IPS-NIHi7 (cell line): ENCODE measurements at regions not wholly inside any gene's neighbourhood (a gene's known extent, or its start where the extent isn't known, plus 50 kb on each side); places are given as distances from the start of the nearest gene placed in this dataset.

Source experiments
- DNase-seq: peaks from one replicate; pipeline ENCODE4 v3.0.0; 2012; ENCODE audit warnings: mixed read lengths; ENCODE audit errors: extremely low spot score

- DNase-seq: no peak
Measured at GRCh38 chr20:50343125-50343489, 152.5 kb downstream of the CEBPB start.

DNA sequence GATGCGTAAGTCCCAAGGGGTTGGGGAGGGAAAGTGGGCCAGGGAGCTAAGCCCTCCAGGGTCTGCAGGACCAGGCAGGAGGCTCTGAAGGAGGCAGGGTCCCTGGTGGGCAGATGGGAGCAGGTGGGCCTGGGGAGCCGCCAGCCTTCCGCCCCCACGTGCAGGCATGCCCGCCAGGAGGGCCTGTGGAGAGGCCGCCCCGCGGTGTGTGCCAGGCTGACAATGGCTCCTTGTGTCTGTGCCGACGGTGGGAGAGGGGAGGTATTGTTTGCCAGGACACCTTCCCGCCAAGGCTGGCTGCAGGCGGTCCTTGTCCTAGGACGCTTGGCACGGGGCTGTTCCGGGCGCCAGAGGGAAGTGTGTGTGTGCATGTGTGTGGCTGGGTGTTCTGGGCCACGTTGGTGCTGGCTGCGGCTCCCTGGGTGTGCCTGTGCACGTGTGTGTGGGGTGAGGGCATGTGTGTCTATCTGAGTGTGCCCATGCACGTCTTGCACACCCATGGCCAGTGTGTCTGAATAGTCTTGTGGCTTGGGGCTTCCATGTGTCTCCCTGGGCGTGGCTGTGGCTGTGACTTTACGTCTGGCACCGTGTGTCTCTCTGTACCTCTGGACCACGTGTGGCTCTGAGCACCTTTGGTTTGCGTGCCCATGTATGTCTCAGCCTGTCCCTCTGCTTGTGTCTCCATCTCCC is 153.0 kb downstream of the CEBPB start:
- DNase-seq: no peak

DNA sequence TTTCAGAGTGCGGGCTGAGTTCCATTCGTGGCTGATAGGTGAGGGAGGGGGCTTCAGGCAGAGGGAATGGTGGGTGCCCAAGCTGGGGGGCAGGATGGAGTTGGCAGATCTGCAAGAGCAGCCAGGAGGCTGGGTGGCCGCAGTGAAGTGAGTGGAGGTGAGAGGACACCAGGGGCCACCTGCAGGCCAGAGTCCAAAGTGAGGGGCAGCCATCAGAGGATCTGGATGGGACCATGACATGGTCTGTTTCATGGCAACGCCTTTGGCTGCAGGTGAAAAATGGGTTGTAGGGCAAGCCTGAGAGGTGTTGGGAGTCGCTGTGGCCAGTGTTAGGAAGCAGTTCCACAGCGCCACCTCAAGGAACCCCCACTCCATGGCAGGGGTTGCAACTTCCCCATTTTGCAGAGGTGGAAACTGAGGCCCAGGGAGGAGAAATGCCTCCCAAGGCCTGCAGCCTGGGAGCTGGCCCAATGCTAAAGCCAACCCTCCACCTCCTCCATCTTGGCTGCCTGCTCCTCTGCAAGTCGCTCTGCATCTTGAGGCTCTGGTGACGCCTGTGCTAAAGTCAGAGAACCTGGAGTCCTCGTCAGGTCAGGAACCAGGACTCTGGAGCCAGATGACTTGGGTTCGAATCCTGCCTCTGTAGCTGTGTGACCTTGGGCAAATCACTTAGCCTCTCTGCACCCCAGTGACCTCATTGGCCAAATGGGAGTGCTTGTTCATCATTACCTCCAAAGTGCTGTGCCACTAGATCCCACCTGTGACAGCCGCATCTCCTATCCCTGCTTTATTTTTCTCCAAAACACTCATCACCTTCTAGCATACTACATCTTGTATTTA is 153.8 kb downstream of the CEBPB start:
- DNase-seq: peak; percentile 48

- DNase-seq: no peak
Measured at GRCh38 chr20:50345712-50346373, 155.2 kb downstream of the CEBPB start.

GRCh38 chr20:50346374-50347283 is 156.0 kb downstream of the CEBPB start:
- no peak for DNase-seq

DNA sequence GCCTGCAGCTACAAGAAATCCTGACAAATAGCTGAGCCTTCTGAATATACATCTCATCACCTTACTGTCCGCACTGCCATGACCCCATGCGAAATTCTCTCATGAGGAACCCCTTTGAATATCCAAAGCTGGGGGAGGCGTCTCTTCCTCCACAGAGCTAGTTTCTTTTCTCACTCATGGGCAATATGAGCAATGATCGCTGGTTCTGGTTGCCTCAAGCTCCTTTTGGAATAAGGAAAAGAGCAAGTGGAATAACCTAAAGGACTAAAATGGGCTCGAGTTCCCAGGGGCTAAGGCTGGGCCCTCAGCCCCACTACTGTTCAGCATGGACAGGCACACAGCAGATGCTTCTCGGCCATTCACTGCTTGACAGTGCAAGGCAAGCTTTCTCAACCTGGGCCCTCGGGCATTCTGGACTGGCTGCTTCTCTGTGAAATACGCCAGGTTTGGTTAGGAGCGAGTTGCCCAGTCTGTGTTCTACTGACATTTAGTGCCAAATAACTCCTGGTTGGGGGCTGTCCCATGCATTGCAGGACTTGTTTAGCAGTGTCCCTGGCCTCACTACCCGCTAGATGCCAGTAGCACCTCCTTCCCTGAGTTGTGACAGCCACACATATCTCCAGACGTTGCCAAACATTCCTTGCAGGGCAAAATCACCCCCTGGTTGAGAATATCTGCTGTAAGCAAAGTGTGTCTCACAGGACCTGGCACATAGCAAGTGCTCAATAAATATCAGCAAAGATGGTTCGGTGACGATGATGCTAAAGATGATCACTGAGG is 156.8 kb downstream of the CEBPB start:
- DNase-seq: no peak

- no peak for DNase-seq
Measured at GRCh38 chr20:50348096-50348495, 157.5 kb downstream of the CEBPB start.

- DNase-seq: no peak
Measured at GRCh38 chr20:50350510-50351249, 159.5 kb upstream of the PTPN1 start.

GRCh38 chr20:50351541-50351940 is 158.6 kb upstream of the PTPN1 start:
- no peak for DNase-seq

DNA sequence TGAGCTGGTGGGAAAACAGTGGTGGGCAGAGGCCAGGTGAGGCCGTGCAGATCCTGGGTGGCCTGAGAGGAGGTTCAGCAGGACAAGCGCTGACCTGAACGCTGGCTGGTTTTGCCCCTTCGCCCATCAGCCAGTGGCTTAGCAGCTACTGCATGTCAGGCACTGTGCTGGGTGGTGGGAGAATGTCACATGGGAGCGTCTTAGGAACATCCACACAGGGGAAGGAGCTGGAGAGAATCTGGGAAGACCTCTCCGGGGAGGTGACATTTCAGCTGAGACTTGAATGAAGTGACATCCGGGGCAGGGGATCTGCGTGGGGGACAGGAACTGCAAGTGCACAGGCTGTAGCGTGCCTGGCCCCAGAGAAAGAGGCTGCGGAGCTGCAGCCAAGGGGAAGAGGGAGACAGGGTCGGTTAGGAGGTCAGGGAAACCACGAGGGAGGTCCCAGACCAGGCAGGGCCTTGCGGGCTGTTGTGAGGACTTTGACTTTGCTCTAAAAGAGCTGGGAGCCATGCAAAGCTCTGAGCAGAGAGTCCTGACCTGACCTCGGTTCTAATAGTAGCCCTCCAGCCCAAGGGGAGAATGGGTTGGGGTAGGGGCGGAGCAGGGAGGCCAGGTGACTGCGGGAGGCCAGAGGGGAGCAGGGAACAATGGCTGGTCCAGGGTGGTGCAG is 156.8 kb upstream of the PTPN1 start:
- no peak for DNase-seq

DNA sequence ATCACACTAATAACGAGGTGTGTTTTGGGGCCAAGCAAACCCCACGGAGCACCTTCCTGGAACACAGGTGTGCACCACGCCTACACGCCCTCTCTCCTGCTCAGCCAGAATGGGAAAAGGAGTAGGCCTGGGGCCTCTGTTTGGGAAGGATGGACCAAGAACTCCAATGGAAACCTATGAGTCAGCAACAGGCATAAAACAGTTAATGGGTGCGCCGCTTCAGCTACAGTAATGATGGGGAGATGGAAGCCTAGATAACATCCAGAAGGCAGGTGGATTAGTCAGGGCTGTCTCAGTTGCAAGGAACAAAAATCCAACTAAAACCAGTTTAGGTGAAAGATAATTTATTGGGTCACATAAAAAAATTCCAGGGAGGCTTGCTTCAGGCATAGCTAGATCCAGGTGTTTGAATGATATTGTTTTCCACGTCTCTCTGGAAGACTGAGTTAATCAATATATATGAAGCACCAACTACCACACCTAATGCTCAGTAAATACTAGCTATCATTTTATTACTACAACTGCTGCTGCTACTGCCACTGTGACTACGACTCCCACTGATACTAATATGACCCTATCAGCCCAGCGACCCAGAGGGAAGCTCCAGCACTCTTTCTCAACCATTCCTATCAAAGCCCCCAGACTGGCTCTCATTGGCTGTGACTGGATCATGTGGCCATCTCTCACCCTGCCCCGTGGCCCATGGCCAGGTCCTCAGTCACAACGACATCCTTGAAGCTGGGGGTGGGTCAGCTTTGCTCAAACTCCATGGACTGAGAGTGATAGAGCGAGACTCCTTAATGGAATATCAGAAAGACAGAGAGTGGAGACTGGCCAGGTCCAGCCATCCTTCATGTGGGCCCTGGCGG is 155.2 kb upstream of the PTPN1 start:
- DNase-seq: no peak

DNA sequence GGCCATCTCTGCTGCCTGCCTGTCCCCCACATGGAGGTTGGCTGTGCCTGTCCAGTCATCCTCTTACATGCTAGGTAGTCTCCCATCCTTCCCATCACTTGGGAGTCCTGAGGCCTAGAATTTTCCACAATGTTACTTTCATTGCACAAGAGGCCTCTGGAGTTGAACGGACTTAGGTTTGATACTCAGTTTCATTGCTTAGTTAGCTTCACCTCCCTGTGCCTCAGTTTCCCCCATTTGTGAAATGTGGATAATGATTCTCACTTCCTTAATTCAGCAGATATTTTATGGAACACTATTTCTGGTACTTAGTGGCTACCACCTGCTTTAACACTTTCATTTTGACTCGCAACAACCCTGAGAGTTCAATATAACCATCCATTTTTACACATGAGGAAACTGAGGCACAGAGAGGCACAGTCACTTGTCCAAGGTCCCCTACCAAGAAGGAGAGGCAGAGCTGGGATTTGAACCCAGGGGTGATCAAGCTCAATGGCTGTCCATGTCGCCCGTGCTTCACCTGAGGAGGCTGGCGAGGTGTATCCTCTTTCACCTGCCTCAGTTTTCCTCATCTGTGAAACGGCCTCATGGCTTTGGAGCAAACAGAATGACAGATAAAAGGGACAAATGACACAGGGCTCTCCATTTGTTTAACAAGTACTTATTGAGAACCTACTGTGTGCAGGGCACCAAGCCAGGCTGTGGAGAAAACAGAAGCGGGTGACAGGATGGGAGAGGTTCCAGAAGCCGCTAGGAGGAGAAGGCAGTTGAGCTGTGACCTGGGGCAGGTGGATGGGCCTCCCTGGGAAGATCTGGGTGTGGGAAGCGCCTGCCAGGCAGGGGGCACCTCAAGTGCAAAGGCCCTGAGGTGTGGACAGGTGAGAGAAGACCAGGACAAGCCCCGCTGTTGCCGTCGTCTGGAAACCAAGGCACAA is 154.3 kb upstream of the PTPN1 start:
- DNase-seq: no peak

DNA sequence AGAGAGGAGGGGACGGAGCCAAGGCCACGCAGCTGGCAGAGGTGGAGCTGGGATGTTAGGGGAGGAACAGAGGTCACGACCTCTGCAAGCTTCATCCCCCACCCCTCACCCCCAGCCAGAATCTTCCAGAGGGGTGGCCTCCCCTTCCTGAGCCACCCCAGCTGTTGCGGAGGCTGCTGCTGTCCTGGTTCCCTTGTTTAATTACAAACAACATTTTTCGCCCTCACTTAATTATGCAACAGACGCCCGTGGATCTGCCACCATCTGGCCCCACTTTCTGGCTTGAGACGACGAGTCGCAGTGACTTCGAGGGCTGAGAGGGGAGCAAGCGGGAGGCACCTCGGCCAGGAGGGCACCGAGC is 153.7 kb upstream of the PTPN1 start:
- DNase-seq: no peak

DNA sequence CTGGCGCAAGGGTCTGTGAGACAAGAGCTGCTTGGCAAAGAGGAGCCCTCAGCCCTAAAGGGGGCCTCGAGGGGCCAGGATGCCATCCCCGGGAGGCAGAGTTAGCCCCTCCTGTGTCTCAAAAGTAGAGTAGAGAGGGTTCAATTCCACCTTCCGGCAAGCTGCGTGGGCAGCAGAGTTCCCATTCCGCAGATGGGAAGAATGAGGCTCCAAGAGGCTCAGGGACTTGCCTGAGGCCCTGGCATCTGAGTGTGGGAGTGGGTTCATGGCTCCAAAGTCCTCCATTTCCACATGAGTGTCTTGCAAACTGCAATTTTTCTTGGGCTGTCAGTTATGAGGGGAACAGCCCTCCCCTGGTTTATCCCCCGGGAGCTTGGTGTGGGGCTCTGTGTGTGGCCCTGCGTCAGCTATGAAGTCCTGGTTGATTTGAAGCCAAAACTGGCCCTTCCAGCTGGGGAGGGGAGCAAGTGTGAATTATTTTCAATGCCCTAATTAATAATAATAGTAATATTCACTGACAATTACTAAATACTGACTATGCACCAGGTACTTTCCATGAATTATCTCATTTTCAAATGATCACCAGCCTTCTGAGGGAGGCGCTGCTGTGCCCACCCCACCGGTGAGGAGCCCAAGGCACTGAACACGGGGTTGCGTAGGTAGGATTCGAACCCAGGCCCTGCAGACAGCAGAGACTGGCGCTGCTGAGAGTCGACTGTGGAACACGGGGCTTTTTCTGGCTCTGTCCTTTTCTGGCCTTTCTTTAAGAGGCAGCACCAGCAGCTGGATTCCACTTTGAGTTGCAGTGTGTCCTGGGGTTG is 153.0 kb upstream of the PTPN1 start:
- DNase-seq: no peak

DNA sequence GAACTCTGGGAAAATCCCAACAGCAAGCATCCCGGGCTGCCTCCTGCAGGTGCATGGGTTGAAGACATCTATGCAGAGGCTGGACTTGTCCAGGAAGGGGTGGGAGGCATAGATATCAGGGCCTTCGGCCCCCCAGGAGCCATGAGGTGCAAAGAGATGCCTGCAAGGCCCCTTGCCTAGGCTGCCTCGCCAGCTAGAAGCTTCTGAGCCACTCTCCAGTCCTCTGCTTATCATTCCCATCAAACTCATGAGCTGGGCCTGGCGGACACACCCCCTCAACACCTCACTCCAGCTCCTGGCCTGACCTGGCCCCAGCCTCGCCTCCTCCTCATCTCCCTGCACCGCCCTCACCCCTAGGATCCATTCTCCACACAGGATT is 152.4 kb upstream of the PTPN1 start:
- DNase-seq: no peak

GRCh38 chr20:50358166-50358565 is 152.0 kb upstream of the PTPN1 start:
- no peak for DNase-seq

DNA sequence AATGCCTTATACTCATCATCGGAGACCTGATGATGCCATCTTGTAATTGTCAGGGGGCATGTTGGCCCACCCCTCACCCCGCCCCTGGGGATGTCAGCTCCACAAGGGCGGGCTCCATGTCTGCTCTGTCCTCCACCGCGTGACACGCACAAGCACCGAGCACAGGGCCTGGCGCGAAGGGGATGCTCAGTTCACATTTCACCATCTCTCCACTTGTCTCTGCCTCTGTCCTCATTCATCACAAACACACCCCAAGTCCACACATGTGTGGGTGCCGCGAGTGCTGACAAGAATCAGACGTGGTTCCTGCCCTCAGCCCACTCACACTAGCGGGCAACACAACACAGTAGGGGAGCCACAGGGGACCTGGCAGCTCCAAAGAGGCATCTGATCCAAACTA is 151.2 kb upstream of the PTPN1 start:
- DNase-seq: no peak
